NCI-H2081 treated with DMSO at 0.1 percent for 48 hours (cell line): ENCODE measurements at regions not wholly inside any gene's neighbourhood (a gene's known extent, or its start where the extent isn't known, plus 50 kb on each side); places are given as distances from the start of the nearest gene placed in this dataset.
"Not testable (repeated sequence)": the region's sequence is repeated elsewhere in the genome, so short reads cannot be mapped to it uniquely, and the experiment has no call there.

Experiments
- DNase-seq: peaks from one replicate; lab custom pipeline; 2025; lab: John Stamatoyannopoulos, UW

- no peak for DNase-seq
Observed at GRCh38 chr7:131726686-131727085, 170.3 kb upstream of the PODXL start.

DNA sequence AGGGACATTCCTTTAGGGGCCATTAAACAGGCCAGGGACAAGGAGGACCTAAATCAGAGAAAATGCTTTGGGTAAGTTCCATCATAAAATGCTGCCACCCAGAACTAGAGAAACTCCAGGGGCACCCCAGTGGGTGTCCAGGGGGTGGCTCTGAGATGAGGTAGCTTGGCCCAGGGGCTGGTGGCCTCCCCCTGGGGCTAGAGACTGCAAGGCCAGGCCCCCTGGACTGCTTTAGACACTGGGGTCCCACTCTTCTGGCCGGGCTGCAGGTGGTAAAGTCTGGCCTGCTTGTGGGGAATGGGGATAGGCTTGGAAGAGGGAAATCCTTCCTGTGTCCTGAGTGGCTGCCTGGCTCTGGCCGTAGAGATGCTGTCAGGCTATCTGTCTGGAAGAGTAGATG is 169.6 kb upstream of the PODXL start:
- DNase-seq: no peak

DNA sequence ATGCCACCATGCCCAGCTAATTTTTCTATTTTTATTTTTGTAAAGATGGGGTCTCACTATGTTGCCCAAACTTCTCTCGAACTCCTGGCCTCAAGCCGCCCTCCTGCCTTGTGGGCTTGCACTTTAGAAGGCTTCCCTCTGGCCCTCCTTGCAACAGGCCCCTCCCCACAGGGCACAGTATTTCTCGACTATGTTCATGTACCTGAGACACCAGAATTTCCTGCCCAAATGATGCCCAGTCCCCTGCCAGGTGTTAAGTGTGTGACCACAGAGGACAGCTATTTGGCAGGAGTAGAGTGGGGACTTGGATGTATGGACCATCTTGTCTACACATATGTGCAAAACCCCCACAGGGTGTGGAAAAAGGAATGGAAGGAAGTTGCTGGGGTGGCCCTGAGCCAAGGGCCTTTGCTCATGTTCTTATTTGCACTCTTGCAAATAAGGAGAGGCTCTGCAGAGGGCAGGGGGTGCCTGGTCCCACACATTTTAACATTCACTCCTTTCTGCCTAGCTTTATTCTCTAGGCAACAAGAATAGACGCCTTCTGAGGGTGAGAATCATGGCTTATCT is 168.4 kb upstream of the PODXL start:
- DNase-seq: no peak

- DNase-seq: no peak
Observed at GRCh38 chr7:131723926-131724325, 167.5 kb upstream of the PODXL start.

GRCh38 chr7:131722371-131722770 is 165.9 kb upstream of the PODXL start:
- DNase-seq: no peak

GRCh38 chr7:131721660-131722059 is 165.2 kb upstream of the PODXL start:
- no peak for DNase-seq

DNA sequence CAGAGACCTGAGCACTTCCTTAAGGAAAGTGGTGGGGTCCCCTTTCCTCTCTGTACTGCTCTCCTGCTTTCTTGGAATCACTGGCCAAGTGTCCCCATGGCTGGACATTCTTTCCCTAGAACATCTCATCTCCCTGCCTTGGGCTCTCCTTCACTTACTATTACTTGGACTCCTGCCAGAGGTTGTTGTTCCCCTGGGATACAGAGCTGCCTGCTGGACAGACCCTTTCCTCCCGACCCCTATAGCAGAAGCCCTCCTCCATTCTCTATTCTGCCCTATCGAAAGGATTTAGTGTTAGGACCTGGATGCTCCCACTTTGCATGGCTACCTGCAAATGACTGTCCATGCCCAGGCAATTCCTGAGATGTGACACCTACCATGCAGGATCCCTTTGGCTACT is 164.3 kb upstream of the PODXL start:
- no peak for DNase-seq

- DNase-seq: no peak
Observed at GRCh38 chr7:131717181-131717580, 160.8 kb upstream of the PODXL start.

DNA sequence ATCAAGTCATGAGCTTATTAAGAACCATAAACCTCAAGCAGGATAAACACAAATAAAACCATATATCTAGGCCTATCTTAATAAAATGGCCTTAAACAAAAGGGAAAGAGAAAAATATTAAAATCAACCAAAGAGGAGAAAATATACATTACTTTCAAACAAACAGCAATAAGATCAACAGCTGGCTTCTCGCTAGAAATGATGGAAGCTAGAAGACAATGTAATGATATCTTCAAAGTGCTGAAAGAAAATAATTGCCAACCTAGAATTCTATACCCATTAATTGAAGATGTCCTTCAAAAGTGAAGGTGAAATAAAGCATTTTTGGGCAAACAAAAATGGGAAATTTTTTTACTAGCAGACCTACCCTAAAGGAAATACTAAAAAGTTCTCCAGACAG is 142.9 kb upstream of the PODXL start:
- no peak for DNase-seq

- DNase-seq: no peak
Observed at GRCh38 chr7:131692131-131692960, 135.9 kb upstream of the PODXL start.

DNA sequence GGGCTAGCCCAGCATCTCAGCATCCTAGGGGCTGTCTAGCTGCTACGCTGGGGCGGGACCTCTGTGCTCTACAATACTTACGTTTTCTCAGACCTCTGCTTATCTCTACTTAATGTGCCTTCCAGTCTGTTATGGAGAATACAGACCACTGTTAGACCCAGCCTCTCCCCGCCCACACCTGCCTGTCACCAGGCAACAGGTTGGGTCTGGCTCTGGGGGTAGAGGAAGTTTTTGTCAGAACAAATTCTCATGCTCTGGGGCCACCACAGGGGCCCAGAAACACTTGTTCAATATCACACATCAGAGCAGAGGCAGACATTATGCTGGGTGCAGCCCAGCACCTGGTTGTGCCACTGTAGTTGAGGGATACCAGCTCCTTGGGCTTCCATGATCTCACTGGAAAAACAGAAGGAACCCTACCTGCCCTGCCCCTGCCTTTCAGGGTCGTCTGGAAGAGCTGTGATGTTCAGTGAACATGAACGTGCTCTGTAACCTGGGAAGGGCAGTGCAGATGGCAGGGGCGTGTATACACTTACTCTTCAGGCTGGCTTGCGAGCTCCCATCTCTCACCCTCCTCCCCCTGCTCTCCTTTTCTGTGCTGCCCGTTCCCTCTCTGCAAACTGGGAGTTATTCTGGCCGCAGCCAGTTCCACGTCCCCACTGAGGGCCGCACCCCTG is 135.2 kb upstream of the PODXL start:
- DNase-seq: no peak

- DNase-seq: no peak
Observed at GRCh38 chr7:131690441-131690840, 134.0 kb upstream of the PODXL start.

DNA sequence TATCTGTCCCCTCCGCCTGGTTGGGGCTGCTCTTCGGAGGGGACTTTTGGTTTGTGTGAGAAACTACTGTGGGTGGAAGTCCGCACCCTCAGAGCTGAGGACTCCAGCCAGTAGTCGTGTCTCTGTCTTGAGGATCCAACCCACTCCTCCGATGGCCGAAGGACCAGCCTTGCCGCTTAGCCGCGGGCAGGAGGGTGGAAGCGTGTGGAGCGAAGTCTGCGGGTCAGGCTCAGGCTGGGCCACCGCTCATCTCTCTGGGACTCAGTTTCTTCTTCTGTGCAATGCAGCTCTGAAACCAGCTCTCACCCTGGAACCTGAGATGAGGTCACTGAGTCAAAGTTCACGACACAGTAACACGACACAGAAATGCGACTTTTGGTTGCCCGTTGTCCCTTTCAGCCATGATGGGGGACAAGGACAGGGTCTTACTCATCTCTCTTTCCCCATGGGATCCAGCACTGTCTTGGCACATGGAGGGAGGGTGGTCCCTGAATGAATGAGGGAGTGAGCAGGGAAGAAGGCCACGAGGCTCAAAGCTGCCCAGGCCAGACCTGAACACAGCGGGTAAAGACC is 133.3 kb upstream of the PODXL start:
- no peak for DNase-seq

GRCh38 chr7:131688738-131689661 is 132.6 kb upstream of the PODXL start:
- DNase-seq: no peak

- DNase-seq: no peak
Observed at GRCh38 chr7:131687296-131687695, 130.9 kb upstream of the PODXL start.

DNA sequence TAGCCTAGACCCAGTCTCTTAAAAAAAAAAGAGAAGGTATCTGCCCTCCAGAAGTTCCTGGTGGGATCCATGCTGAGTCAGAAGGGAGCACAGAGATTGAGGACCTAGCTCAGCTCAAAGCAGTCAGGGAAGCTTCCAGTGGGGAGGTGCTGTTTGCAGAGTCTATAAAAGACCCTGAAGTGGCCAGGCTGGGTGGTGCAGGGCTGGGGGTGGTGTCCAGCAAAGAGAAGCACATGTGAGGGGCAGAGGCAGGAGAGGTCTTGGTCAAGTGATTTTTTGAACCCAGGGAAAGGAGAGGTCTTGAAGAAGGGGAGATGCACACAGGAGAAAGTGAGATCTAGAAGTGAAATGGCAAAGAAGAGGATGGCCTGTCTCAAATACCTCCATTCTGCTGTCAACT is 130.4 kb upstream of the PODXL start:
- DNase-seq: no peak

DNA sequence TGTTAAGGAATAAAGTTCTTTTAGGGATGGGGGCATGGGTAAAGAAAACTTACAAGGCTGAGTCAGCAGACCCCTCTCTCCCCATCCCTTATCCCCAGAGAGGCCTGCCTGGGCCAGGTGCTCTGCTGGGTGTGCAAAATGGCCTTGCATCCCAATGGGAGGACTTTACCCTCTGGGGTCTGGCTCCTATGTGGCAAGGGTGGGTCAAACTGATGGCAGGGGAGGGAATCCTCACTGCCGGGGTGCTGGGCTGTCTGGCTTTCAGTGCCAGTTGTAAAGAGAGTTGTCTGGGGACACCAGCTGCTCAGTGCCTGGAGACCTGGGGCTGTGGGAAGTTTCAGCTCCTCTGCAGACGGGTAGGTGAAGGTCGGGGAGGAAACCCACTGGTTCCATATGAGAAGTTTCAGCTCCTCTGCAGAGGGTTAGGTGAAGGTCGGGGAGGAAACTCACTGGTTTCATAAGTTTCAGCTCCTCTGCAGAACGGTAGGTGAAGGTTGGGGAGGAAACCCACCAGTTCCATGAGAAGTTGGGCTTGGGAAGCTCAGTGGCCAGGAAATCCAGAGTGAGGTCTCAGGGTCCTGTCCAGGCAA is 127.2 kb upstream of the PODXL start:
- DNase-seq: no peak

DNA sequence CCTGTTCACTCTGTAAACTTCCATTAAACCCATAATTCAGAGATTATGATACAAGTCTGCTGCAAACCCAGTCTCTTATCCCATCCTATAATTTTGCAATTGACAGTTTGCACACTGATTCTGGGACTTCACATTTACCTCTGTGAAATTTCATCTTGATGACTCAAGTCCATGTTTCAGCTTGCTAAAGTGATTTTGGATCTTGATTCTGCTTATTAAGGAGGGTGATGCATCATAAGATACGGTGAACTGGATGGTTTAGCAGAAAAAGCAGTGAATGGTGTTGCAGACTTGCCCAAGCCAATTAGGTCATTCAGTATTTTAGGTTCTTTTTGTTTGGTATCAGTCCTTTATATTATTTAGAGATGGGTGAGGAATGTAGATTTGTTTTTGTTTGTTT is 125.5 kb upstream of the PODXL start:
- no peak for DNase-seq

GRCh38 chr7:131679071-131679470 is 122.6 kb upstream of the PODXL start:
- DNase-seq: not testable (repeated sequence)

DNA sequence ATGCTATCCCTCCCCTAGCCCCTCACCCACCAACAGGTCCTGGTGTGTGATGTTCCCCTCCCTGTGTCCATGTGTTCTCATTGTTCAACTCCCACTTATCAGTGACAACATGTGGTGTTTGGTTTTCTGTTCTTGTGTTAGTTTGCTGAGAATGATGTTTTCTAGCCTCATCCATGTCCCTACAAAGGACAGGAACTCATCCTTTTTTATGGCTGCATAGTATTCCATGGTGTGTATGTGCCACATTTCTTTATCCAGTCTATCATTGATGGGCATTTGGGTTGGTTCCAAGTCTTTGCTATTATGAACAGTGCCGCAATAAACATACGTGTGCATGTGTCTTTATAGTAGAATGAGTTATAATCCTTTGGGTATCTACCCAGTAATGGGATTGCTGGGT is 120.4 kb upstream of the PODXL start:
- DNase-seq: not testable (repeated sequence)

- no peak for DNase-seq
Observed at GRCh38 chr7:131674131-131674530, 117.7 kb upstream of the PODXL start.
